Erythroblast (primary cell): ENCODE measurements at regions not wholly inside any gene's neighbourhood (a gene's known extent, or its start where the extent isn't known, plus 50 kb on each side); places are given as distances from the start of the nearest gene placed in this dataset.

Experiments used
- GATA1 ChIP-seq: IDR thresholded peaks from 2 replicates; pipeline ENCODE4 v1.6.1; 2011; ENCODE audit warnings: low read depth, mild to moderate bottlenecking, control low read depth, low read length, moderate library complexity
- POLR2A ChIP-seq: IDR thresholded peaks from 2 replicates; pipeline ENCODE4 v1.6.1; 2011; ENCODE audit warnings: mild to moderate bottlenecking, low read length

DNA sequence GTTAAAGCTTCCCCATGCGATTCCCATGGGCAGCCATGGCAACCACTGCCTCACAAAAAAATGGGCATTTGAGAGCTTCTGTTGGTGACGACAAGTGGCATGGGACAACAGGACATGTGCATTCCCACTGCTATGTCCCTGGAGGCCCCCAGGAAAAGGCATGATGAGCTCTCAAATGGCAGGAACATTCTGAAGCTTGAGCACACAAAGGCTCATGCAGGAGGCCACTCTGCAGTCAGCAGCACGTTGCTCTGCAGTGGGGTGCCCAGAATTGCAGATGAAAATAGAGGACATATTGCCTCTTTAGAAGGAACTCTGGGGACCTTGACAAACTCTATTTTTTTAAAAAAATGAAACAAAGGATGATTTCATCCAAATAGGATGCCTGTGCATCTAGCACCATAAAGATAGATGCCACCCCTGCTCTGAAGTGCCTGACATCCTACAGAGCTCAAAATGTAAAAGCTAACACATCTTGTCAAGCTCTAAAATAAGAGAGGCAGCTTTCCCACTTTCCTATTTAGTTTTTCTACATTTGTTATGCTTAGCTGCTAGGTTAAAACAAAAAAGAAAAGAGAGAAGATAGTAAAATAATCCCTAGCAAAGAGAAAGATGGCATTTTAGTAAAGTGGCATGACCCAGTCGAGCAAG is 277.6 kb upstream of the ZC3H12C start:
- TF ChIP-seq POLR2A (no peak), GATA1 (no peak)
